Glutamatergic neuron (in vitro differentiated cells): ENCODE measurements at regions not wholly inside any gene's neighbourhood (a gene's known extent, or its start where the extent isn't known, plus 50 kb on each side); places are given as distances from the start of the nearest gene placed in this dataset.

ENCODE experiments used
- DNase-seq: peaks from one replicate; pipeline ENCODE4 v3.0.0; 2022
- H3K27ac Mint-ChIP-seq: one replicate; pipeline ENCODE4 v1.8.0; 2020; ENCODE audit warnings: mild to moderate bottlenecking, mixed read lengths, inconsistent platforms; ENCODE audit not compliant: unreplicated experiment
- H3K27me3 Mint-ChIP-seq: one replicate; pipeline ENCODE4 v1.8.0; 2020; ENCODE audit warnings: mild to moderate bottlenecking, moderate library complexity, mixed read lengths, inconsistent platforms; ENCODE audit not compliant: unreplicated experiment
- H3K36me3 Mint-ChIP-seq: one replicate; pipeline ENCODE4 v1.8.0; 2020; ENCODE audit warnings: mild to moderate bottlenecking, mixed read lengths, inconsistent platforms; ENCODE audit not compliant: unreplicated experiment
- H3K4me1 Mint-ChIP-seq: one replicate; pipeline ENCODE4 v1.8.0; 2020; ENCODE audit warnings: mild to moderate bottlenecking, low read depth, mixed read lengths, inconsistent platforms; ENCODE audit not compliant: unreplicated experiment
- H3K4me3 Mint-ChIP-seq: one replicate; pipeline ENCODE4 v1.8.0; 2020; ENCODE audit warnings: mild to moderate bottlenecking, mixed read lengths, inconsistent platforms; ENCODE audit not compliant: unreplicated experiment
- H3K9me3 Mint-ChIP-seq: one replicate; pipeline ENCODE4 v1.8.0; 2020; ENCODE audit warnings: mild to moderate bottlenecking, moderate library complexity, mixed read lengths, inconsistent platforms; ENCODE audit not compliant: unreplicated experiment
- CTCF ChIP-seq: fragments of 200-600 bp; sonication (generic); IDR thresholded peaks from one replicate; pipeline ENCODE4 v1.5.0; 2021; ENCODE audit not compliant: partially characterized antibody, unreplicated experiment

- no peaks in the 10 kb centered on the region for H3K36me3 Mint-ChIP-seq
- TF ChIP-seq CTCF, result no peak
- DNase-seq, result no peak
- no peak overlapping the region for H3K4me3 Mint-ChIP-seq
- H3K27ac Mint-ChIP-seq, result no peak overlapping the region
- no peaks in the 10 kb centered on the region for H3K27me3 Mint-ChIP-seq
- no peaks in the 10 kb centered on the region for H3K9me3 Mint-ChIP-seq
- no peaks in the 10 kb centered on the region for H3K4me1 Mint-ChIP-seq
These were observed 352.3 kb upstream of the CDH7 start for GRCh38 chr18:65398347-65399075.

GRCh38 chr18:65380986-65381385 lies 369.8 kb upstream of the CDH7 start:
- Mint-ChIP-seq H3K4me1 (no peaks in the 10 kb centered on the region), H3K27me3 (no peaks in the 10 kb centered on the region), H3K9me3 (peaks cover 1% of the 10 kb centered on the region), H3K4me3 (no peak overlapping the region), H3K36me3 (no peaks in the 10 kb centered on the region), H3K27ac (no peak overlapping the region)
- no peak for DNase-seq
- TF ChIP-seq CTCF, result no peak

- no peak for TF ChIP-seq CTCF
- H3K27me3 Mint-ChIP-seq, result no peaks in the 10 kb centered on the region
- peaks cover 1% of the 10 kb centered on the region for H3K9me3 Mint-ChIP-seq
- no peak for DNase-seq
- H3K4me1 Mint-ChIP-seq, result no peaks in the 10 kb centered on the region
- no peaks in the 10 kb centered on the region for H3K36me3 Mint-ChIP-seq
- no peak overlapping the region for H3K4me3 Mint-ChIP-seq
- H3K27ac Mint-ChIP-seq, result no peak overlapping the region
These were observed 370.2 kb upstream of the CDH7 start for GRCh38 chr18:65380571-65380970.

DNA sequence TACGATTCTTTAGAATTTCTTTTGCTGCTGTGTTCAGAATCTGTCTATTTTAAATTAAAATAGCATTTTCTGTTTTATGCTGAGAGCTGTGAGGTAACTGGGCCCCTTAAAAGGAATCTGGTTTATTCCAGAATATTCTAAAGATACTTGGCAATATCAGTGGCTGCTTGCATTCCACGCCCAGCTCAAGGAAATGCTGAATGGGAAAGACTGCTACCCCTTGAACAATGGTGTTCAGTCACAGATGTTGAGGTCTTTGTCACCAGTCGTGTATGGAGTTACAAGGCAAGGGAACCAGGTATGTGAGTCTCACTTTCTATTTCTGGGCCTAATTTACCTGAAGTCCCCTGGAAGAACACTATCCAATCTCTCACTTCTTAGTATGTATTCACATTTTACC lies 377.9 kb upstream of the CDH7 start:
- Mint-ChIP-seq H3K4me1 (no peaks in the 10 kb centered on the region), H3K36me3 (no peaks in the 10 kb centered on the region), H3K4me3 (no peak overlapping the region), H3K27me3 (no peaks in the 10 kb centered on the region), H3K27ac (no peak overlapping the region), H3K9me3 (peaks cover 3% of the 10 kb centered on the region)
- TF ChIP-seq CTCF, result no peak
- DNase-seq, result no peak

DNA sequence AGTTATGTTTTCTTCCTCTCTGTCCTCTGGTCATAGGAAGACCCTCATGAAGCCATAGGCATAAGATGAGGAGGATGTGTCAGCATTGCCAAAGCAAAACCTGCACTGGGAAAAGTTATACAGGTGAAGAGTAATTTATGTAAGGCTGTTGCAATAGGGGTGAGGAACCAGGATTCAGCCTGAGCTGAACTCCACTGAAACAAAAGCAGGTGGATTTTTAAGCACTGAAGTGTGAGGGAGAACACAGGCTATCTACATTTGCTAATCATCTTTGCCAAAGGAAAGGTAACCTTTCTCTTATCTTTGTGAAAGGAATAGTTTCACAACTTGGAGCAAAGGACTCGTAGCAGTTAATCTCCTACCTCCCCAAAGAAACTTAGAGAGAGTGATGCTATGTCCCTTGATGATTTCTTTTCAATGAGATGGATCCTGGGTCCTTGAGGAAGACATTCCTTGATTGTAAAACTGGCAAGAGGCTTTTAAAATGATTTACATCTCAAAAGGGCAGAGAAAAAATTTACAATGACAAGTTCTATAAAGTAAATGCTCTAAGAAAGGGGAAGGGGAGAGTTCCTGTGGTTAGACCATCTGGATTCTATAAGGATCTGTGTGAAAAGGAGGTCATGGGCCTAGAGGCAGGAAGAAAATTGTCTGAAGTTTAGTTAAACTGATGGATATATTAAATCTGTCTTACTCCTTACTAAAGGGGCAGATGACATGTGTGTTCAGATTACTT lies 385.4 kb upstream of the CDH7 start:
- Mint-ChIP-seq H3K36me3 (no peaks in the 10 kb centered on the region), H3K4me3 (no peak overlapping the region), H3K27ac (no peak overlapping the region), H3K4me1 (no peaks in the 10 kb centered on the region), H3K27me3 (no peaks in the 10 kb centered on the region), H3K9me3 (no peaks in the 10 kb centered on the region)
- TF ChIP-seq CTCF, result no peak
- DNase-seq, result no peak
